ENCODE measurements at regions not wholly inside any gene's neighbourhood (a gene's known extent, or its start where the extent isn't known, plus 50 kb on each side); places are given as distances from the start of the nearest gene placed in this dataset.
"Not testable (repeated sequence)": the region's sequence is repeated elsewhere in the genome, so short reads cannot be mapped to it uniquely, and the experiment has no call there.

- no peak for TF ChIP-seq CTCF (IDR thresholded peaks at IDR 0.05; ENCODE audit: unreplicated experiment)
- Mint-ChIP-seq H3K9me3 (ENCODE audit: low read depth) (no peaks in the 10 kb centered on the region), H3K4me3 (ENCODE audit: low read depth) (no peak overlapping the region), H3K27ac (no peak overlapping the region), H3K27me3 (peaks cover 5% of the 10 kb centered on the region), H3K4me1 (ENCODE audit: low read depth) (peaks cover 12% of the 10 kb centered on the region), H3K36me3 (ENCODE audit: insufficient read depth) (no peaks in the 10 kb centered on the region)
- no peak for DNase-seq (ENCODE audit: low spot score, unreplicated experiment)
Measured at GRCh38 chr9:22170556-22170955, 161.5 kb upstream of the CDKN2B start.

GRCh38 chr9:22170990-22171670 is 162.0 kb upstream of the CDKN2B start:
- Mint-ChIP-seq H3K9me3 (ENCODE audit: low read depth) (no peaks in the 10 kb centered on the region), H3K4me1 (ENCODE audit: low read depth) (peaks cover 12% of the 10 kb centered on the region), H3K27me3 (peaks cover 2% of the 10 kb centered on the region), H3K4me3 (ENCODE audit: low read depth) (no peak overlapping the region), H3K36me3 (ENCODE audit: insufficient read depth) (no peaks in the 10 kb centered on the region), H3K27ac (no peak overlapping the region)
- DNase-seq (ENCODE audit: low spot score, unreplicated experiment) = no peak
- no peak for TF ChIP-seq CTCF (IDR thresholded peaks at IDR 0.05; ENCODE audit: unreplicated experiment)

- Mint-ChIP-seq H3K27ac (no peak overlapping the region), H3K4me1 (ENCODE audit: low read depth) (peaks cover 12% of the 10 kb centered on the region), H3K27me3 (peaks cover 2% of the 10 kb centered on the region), H3K4me3 (ENCODE audit: low read depth) (no peak overlapping the region), H3K9me3 (ENCODE audit: low read depth) (no peaks in the 10 kb centered on the region), H3K36me3 (ENCODE audit: insufficient read depth) (no peaks in the 10 kb centered on the region)
- DNase-seq (ENCODE audit: low spot score, unreplicated experiment) = no peak
- TF ChIP-seq CTCF (IDR thresholded peaks at IDR 0.05; ENCODE audit: unreplicated experiment) = no peak
Measured at GRCh38 chr9:22171691-22172090, 162.6 kb upstream of the CDKN2B start.

- Mint-ChIP-seq H3K27ac (no peak overlapping the region), H3K36me3 (ENCODE audit: insufficient read depth) (no peaks in the 10 kb centered on the region), H3K4me3 (ENCODE audit: low read depth) (no peak overlapping the region), H3K4me1 (ENCODE audit: low read depth) (peaks cover 12% of the 10 kb centered on the region), H3K27me3 (peaks cover 2% of the 10 kb centered on the region), H3K9me3 (ENCODE audit: low read depth) (peaks cover 9% of the 10 kb centered on the region)
- no peak for TF ChIP-seq CTCF (IDR thresholded peaks at IDR 0.05; ENCODE audit: unreplicated experiment)
- DNase-seq (ENCODE audit: low spot score, unreplicated experiment) = no peak
Measured at GRCh38 chr9:22173908-22174307, 164.8 kb upstream of the CDKN2B start.

GRCh38 chr9:22175972-22176545 is 167.0 kb upstream of the CDKN2B start:
- peaks cover 2% of the 10 kb centered on the region for H3K27me3 Mint-ChIP-seq
- H3K36me3 Mint-ChIP-seq (ENCODE audit: insufficient read depth) = no peaks in the 10 kb centered on the region
- H3K4me3 Mint-ChIP-seq (ENCODE audit: low read depth) = no peak overlapping the region
- H3K9me3 Mint-ChIP-seq (ENCODE audit: low read depth) = peaks cover 13% of the 10 kb centered on the region
- TF ChIP-seq CTCF (IDR thresholded peaks at IDR 0.05; ENCODE audit: unreplicated experiment) = no peak
- no peak for DNase-seq (ENCODE audit: low spot score, unreplicated experiment)
- H3K27ac Mint-ChIP-seq = no peak overlapping the region
- H3K4me1 Mint-ChIP-seq (ENCODE audit: low read depth) = peaks cover 5% of the 10 kb centered on the region

- not testable (repeated sequence) for H3K4me1 Mint-ChIP-seq (ENCODE audit: low read depth); H3K27ac Mint-ChIP-seq; H3K36me3 Mint-ChIP-seq (ENCODE audit: insufficient read depth); DNase-seq (ENCODE audit: low spot score, unreplicated experiment); H3K27me3 Mint-ChIP-seq; H3K4me3 Mint-ChIP-seq (ENCODE audit: low read depth)
- peaks cover 13% of the 10 kb centered on the region for H3K9me3 Mint-ChIP-seq (ENCODE audit: low read depth)
Measured at GRCh38 chr9:22181021-22181420, 171.9 kb upstream of the CDKN2B start.

Data from progenitor cell of endocrine pancreas (in vitro differentiated cells).